CD4-positive, alpha-beta T cell treated with Interleukin-21 for 1 hour (primary cell): ENCODE measurements at regions not wholly inside any gene's neighbourhood (a gene's known extent, or its start where the extent isn't known, plus 50 kb on each side); places are given as distances from the start of the nearest gene placed in this dataset.

ENCODE experiments used
- DNase-seq: peaks from one replicate; pipeline ENCODE4 v3.0.0-alpha.2; 2020

- no peak for DNase-seq
These were observed 204.8 kb upstream of the SALL1 start for GRCh38 chr16:51355875-51356274.

- DNase-seq = no peak
These were observed 204.1 kb upstream of the SALL1 start for GRCh38 chr16:51355195-51355594.

GRCh38 chr16:51353055-51353454 lies 202.0 kb upstream of the SALL1 start:
- no peak for DNase-seq

- DNase-seq = no peak
These were observed 198.6 kb upstream of the SALL1 start for GRCh38 chr16:51349626-51350025.

- no peak for DNase-seq
These were observed 192.3 kb upstream of the SALL1 start for GRCh38 chr16:51343411-51343810.

GRCh38 chr16:51341204-51341603 lies 190.1 kb upstream of the SALL1 start:
- DNase-seq = no peak

GRCh38 chr16:51337662-51338061 lies 186.6 kb upstream of the SALL1 start:
- no peak for DNase-seq

- no peak for DNase-seq
These were observed 177.7 kb upstream of the SALL1 start for GRCh38 chr16:51328733-51329132.

GRCh38 chr16:51327001-51327400 lies 175.9 kb upstream of the SALL1 start:
- DNase-seq = no peak

- no peak for DNase-seq
These were observed 175.2 kb upstream of the SALL1 start for GRCh38 chr16:51326131-51326856.

GRCh38 chr16:51321251-51321650 lies 170.2 kb upstream of the SALL1 start:
- no peak for DNase-seq

- no peak for DNase-seq
These were observed 166.5 kb upstream of the SALL1 start for GRCh38 chr16:51317575-51317974.

GRCh38 chr16:51313198-51313597 lies 162.1 kb upstream of the SALL1 start:
- no peak for DNase-seq

- DNase-seq = no peak
These were observed 161.5 kb upstream of the SALL1 start for GRCh38 chr16:51312363-51313150.

- DNase-seq = no peak
These were observed 159.1 kb upstream of the SALL1 start for GRCh38 chr16:51310159-51310558.

GRCh38 chr16:51306886-51307595 lies 156.0 kb upstream of the SALL1 start:
- DNase-seq = no peak

- DNase-seq = no peak
These were observed 155.0 kb upstream of the SALL1 start for GRCh38 chr16:51306116-51306515.

GRCh38 chr16:51305337-51305736 lies 154.3 kb upstream of the SALL1 start:
- no peak for DNase-seq

- no peak for DNase-seq
These were observed 151.0 kb upstream of the SALL1 start for GRCh38 chr16:51302042-51302441.

- no peak for DNase-seq
These were observed 147.7 kb upstream of the SALL1 start for GRCh38 chr16:51298800-51299199.

GRCh38 chr16:51290442-51291285 lies 139.6 kb upstream of the SALL1 start:
- no peak for DNase-seq

- no peak for DNase-seq
These were observed 138.3 kb upstream of the SALL1 start for GRCh38 chr16:51289336-51289735.
